Stomach (tissue), 4 donors: ENCODE measurements at regions not wholly inside any gene's neighbourhood (a gene's known extent, or its start where the extent isn't known, plus 50 kb on each side); places are given as distances from the start of the nearest gene placed in this dataset.

Source experiments
- EP300 ChIP-seq: sonication (generic); formaldehyde crosslinking; IDR thresholded peaks from one replicate; pipeline ENCODE4 v1.6.1; 2017; ENCODE audit warnings: antibody characterized with exemption
- POLR2A ChIP-seq, 4 donors: fragments of 450-650 bp; IDR thresholded peaks; one replicate each; pipeline ENCODE4 v1.6.1; 2016; ENCODE audit warnings: antibody characterized with exemption in 4 of 4, control low read depth in 2 of 4, mild to moderate bottlenecking in 1 of 4, moderate library complexity in 1 of 4
- POLR2AphosphoS5 ChIP-seq, 3 donors: sonication (generic); formaldehyde crosslinking; IDR thresholded peaks; one replicate each; pipeline ENCODE4 v1.6.1; 2016; ENCODE audit warnings: antibody characterized with exemption in 3 of 3
- TF ChIP-seq, protein P1 (sequence below), 7 experiments: fragments of 450-650 bp in 4 of 7; fragments of 200-600 bp in 3 of 7; sonication (generic) in 3 of 7; IDR thresholded peaks; one replicate each; pipeline ENCODE4 v1.5.1; 2016 to 2019; ENCODE audit warnings: antibody characterized with exemption in 7 of 7, control low read depth in 2 of 7, mild to moderate bottlenecking in 1 of 7

- TF ChIP-seq, protein P1, sequence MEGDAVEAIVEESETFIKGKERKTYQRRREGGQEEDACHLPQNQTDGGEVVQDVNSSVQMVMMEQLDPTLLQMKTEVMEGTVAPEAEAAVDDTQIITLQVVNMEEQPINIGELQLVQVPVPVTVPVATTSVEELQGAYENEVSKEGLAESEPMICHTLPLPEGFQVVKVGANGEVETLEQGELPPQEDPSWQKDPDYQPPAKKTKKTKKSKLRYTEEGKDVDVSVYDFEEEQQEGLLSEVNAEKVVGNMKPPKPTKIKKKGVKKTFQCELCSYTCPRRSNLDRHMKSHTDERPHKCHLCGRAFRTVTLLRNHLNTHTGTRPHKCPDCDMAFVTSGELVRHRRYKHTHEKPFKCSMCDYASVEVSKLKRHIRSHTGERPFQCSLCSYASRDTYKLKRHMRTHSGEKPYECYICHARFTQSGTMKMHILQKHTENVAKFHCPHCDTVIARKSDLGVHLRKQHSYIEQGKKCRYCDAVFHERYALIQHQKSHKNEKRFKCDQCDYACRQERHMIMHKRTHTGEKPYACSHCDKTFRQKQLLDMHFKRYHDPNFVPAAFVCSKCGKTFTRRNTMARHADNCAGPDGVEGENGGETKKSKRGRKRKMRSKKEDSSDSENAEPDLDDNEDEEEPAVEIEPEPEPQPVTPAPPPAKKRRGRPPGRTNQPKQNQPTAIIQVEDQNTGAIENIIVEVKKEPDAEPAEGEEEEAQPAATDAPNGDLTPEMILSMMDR (IDR thresholded peaks at IDR 0.05), result no peak
- TF ChIP-seq POLR2A (IDR thresholded peaks at IDR 0.05) (no peak), POLR2AphosphoS5 (IDR thresholded peaks at IDR 0.05) (no peak), EP300 (no peak)
Measured at GRCh38 chr1:192929597-192929996, 120.8 kb downstream of the RGS2 start.
